HG03025 (cell line): ENCODE measurements at regions not wholly inside any gene's neighbourhood (a gene's known extent, or its start where the extent isn't known, plus 50 kb on each side); places are given as distances from the start of the nearest gene placed in this dataset.

Source experiments
- ATAC-seq: cut with Tn5 transposase; IDR thresholded peaks from one replicate; pipeline ENCODE4 v1.9.1; 2021; ENCODE audit warnings: mild to moderate bottlenecking, moderate library complexity; ENCODE audit not compliant: unreplicated experiment, low FRiP score

DNA sequence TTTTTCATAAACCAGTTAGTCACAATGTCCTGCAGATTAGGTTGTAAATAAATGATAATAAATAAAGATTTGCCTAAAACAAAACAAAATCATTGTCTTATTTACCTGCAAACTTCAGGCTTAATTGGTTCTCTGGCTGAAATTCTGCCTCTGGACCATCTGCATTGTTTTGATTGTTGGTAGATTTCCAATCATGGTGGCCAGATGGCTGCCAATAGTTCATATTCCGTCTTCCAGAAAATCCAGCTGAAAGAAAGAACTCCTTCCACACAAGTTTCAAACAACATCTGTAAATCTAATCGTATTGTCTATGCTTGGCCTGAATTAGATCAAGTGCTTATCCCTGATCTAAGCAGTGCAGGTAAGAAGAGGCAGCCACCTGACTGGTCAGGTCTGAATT lies 771.1 kb upstream of the ZEB2 start:
- ATAC-seq, result no peak

DNA sequence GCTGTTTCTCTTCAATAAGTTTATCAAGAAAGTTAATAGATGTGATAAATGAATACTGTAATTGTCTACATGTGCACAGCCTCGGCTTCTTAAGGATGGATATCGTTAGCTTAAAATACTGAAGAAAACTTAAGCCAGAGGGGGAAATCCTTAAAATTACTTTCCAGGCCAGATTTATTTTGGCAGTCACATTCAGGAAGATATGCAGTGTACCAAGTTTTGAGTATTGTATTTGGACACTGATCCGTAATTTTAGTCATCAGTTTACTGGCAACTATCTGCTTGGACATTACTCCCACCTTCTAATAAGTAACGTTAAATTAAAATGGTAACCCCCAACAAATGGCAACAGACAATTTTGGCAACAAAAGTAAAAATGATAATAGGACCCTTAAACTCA lies 770.0 kb upstream of the ZEB2 start:
- no peak for ATAC-seq

DNA sequence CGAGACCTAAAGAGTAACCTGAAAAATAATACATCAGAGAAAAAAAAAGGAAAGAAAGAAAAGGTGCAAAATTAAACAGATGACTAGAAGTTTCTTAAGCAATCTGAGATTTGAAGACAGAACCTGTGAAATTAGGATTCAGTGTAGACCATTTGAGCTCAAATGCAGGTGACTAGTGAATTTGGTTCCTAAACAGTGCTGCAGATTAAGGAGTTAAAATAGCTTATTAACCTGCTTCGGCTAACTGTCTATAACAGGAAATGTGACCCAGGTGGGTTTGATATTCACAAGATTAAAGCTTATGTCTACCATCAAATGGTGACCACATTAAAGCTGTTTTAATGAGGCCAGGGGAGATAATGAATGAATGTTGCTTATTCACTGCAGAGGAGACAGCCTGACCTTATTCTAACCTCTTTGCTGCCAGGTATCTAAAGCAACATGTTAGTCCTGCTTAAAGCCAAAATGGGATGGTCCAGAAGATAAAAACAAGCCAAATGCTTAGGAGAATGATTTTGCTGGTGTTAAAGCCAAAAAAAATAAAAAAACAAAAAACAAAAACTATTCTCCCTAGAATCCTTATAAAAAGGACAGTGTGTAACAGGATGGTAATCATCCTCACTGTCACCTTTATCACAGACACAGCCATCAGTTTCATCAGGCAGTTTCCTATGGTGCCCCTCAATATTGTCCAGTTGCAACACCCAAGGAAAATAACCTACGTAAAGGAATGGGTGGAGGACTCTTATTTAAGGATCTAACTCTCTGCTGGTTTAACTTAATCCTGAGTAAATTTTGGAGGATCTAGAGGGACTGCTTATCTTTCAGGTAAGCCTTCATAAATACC lies 769.0 kb upstream of the ZEB2 start:
- no peak for ATAC-seq

DNA sequence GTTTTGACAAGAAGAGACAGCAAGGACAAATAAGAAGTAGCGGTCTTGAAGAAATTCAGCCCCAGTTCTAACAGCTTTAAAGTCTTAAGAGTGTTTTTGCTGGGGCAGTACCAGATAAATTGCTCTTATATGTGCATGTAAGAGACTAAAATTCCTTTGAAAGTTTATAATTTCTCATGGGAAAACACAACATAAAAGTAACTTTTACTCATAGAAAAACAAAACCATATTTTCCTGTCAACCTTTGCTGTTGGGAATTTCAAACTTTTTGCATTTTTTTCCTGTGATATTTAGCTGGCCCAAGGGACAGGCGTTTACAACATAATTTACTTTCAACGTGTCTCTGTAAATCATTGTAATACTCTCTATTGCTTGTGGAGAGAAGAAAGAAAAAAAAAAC lies 767.8 kb upstream of the ZEB2 start:
- ATAC-seq, result no peak

DNA sequence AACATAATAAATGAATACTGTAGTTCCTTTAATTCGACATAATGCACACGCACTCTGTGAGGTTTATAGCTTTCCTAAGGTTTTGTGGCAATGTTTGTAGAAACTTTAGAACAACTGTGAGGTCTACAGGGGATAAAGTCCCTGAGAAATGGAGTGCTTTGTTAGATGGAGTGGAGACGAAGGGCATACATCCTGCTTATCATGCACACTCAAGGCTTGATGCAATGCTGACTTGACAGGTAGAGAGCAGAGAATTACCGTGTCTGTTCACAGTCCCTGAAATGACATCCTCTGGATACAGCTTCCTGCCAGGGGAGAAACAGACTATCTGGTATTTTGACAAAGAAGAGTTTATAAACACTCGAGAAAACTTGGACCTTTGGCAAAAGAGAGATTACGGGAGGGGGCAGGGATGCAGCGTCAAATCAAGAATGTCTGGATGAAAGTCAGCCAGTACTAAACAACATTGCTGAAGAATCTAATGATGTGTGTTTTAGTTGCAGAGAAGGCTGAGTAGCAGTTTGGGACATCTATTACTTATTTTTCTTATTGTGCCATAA lies 766.9 kb upstream of the ZEB2 start:
- no peak for ATAC-seq

DNA sequence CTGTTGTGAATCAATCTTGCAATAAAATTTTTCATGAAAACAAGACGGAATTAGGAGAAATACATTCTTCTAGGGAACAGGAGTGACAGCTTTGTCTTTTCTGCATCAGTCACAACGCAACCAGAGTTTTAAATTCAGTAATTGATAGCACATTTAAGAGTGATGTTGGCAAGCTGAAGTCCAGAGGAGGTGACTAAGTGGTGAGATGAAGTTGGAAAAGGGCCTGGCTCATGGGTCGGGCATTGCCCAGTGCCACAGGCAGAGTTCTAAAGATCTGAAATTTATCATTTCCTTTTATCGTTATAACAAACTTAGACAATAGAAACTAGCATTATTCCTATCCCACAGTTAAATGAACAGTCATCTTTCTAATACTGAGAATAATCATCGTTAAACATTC lies 764.6 kb upstream of the ZEB2 start:
- ATAC-seq, result no peak

DNA sequence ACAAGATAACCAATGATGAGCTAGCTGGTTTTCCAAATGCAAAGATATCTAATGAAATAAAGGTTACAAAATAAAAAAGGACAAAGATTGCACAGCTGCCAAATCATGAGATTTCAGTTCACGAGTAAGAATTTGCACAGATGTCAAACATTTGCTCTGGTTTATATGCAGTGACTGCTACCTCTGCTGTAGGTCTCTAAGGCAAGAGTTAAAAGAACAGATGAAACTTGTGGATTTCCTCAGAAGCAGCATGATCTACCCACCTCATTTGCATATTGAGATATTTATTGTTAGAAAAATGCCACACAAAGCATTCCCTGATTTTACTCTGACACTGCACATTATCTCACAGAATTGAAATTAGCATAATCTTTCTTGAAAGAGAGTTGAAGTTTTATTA lies 763.2 kb upstream of the ZEB2 start:
- ATAC-seq, result no peak

DNA sequence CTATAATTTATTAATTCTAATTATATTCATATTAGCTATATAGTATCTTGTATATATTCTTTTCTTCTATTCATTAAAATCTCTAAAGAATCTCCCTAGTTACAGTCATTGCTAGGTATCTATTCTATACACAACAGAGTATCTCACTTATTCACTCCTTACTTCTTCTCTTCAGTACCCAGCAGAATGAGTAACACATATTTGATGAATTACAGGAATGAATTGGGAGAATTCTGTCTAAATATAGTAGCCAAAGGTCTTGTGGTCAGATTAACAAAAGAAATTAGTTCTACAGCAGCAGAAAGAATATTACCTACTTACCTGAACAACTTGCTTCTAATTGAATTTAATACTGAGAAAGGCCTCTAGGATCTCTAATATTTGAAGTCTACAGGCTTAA lies 758.0 kb upstream of the ZEB2 start:
- no peak for ATAC-seq

DNA sequence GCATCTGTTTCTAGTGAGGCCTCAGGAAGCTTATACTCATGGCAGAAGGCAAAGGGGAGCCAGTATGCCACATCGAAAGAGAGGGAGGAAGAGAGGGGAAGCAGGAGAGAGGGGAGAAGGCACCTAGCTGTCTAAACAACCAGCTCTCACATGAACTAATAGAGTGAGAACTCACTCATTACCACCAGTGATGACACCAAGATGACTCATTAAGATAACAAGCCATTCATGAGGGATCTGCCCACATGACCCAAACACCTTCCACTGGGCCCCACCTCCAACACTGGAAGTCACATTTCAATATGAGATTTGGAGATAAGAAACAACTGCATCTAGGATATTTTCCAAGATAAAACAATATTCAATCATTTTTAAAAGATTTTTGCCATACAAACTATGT lies 753.9 kb upstream of the ZEB2 start:
- ATAC-seq, result no peak

DNA sequence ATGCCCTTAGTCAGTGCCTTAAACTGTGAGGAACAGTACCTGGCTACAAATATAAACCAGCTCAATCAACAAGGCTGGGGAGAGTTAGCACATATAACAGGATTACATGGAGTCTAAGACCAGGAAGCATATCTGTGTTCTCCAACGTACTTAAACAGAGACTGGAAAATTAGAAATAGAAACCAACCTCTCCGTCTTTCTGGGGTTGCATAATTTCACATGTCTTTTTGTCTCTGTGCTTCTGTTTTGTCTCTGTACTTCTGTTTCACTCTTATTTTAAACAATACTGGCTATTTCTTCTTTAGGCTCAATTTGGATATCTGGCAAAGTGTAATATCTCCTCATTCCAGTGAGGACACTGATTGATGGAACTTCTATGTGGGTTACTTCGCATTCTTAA lies 749.0 kb upstream of the ZEB2 start:
- ATAC-seq, result no peak

DNA sequence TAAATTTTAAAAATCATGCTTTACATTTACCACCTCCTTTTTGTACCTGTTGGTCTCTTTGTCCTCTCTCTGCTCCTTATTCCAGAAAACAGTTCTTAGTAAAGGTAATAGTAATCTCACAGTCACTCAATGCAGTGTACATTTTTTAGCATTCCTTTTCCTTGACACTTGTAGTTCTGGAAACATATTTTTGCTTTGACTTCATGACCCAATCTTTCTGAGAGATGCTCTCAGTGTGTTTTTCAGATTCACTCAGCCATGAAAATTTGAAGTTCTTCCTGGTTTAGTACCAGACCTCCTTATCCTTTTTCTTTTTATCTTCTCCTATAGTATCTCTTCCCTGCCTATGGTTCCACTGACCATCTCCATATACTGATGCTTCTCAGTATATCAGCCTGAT lies 747.5 kb upstream of the ZEB2 start:
- ATAC-seq, result no peak

DNA sequence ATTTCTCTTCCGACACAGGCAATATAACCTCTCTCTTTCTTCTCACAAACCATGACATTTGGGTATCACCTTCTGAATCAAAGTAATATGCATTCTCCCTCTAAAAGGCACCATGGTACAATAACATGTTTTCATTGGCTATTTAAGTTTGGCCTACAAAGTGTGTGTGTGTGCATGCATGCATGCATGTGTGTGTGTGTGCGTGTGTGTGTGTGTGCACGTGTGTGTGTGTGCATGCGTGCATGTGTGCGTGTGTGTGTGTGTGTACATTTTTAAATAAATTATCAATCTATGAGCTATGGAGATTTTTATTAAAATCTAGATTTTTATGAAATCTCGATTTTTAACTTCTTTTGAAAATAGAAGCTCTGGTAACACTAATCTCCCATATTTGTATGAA lies 745.3 kb upstream of the ZEB2 start:
- ATAC-seq, result no peak

DNA sequence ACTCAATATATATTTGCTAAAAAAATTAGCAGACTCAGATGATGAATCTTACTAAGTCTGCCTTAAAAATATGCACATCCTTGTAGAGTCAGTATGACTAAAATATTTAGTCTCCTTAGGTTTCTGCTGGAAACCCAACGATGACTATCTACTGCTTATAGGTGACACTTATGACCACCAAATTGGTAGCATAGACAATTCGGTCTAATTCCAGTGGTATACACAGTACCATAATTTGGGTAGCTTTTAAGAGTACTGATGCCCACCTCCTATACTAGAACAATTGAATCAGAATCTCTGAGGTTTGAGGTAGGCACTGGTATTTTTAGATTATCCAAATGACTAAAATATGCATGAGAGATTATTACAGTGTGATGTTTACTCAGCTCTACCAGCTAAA lies 740.8 kb upstream of the ZEB2 start:
- no peak for ATAC-seq

DNA sequence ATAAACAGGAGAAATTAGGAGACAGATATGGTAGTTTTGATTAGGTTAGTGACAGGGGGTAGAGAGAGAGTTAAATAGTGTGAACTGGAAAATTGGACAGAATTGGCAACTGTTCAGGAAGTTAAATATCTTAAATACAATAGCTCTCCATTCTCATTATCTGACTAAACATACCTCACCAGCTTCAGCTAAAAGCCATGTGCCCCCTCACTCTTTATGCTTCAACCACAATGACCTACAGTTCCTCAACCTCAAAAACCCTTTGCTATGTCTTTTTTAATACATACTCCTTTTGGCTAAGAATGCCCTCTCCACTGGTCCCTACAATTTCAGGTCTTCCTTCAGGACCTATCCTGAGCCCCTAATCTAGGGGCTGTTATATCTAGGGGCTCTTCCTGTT lies 740.2 kb upstream of the ZEB2 start:
- no peak for ATAC-seq

DNA sequence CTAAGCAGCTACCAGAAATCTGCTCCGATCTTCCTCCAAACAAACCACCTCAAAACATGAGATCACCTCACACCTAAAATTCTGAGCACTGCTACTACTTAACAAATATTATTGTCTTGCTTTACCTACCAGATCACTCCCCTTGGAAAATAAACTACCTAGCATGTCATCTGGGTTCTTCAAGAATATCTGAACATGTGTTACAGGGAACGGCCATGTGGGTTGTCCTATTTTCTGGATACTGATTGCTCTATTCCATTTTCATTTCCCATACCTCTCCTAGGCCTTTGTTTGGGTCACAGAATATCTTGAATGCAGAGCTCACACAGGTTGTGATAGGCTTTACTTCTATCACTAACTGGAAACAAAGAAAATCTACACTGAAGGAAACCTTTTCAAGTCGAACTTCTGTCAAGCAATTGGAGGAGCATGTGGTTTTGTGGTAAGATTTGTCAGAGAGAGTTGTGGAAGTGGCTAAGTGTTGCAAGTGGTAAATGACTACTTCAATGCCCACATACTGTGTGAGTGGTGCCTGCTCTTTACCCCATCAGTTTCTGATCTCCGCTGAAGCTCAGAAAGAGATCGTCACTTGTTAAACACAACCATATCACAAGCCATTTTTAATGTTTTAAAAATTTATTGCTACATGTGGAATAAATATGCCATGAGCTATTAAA lies 739.1 kb upstream of the ZEB2 start:
- ATAC-seq, result no peak

DNA sequence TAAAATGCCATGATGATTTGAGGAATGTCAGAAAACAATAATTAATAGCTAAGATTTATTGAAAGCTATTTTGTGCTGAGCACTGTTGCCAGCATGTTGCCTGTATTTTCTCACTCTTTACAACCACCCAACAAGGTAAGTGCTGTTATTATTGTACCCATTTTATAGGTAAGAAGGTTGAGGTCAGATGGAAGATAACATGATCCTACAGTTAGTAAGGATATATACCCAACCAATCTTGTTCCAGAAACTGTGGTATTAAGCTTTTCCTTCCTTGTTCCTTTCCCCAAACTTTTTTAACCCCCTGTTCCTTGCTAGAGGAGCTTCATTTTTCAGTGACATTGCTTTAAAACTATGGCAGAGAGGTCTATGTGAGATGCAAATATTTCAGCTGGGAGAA lies 738.0 kb upstream of the ZEB2 start:
- ATAC-seq, result no peak

DNA sequence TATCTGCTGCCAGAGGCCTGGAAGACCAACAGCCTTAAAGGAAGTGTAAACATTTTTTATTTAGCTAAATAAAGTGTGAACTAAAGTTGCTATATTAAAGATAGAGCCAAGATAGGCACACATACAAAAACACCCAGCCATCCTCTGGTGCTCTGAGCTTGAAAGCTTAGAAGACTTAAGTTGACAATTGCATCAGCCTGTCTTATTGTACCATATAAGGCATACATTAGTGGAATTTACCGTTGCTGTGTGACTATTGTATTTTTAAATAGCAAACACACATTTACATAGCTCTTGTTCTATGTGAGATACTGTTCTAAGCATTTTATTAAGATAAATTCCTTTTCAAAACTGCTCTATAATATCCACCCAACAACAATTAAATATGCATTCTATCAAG lies 736.6 kb upstream of the ZEB2 start:
- ATAC-seq, result no peak

DNA sequence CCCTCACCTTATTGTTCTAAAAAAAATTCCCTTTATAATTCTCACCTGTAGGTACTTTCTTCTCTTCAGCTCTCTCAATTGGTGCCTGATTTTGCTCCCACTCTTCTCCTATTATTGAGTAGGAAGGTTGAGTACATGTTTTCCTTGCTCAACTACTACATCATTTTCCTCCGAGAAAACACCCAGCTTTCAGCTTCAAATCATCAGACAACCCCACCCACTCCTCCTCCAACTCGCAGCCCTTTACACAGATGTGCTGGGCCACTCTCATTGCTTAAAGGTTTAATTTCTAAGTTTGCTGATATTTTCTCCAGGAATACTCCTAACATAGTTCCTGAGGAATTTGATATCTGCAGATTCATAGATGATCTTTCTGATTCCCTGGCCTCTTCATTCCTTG lies 734.4 kb upstream of the ZEB2 start:
- no peak for ATAC-seq

DNA sequence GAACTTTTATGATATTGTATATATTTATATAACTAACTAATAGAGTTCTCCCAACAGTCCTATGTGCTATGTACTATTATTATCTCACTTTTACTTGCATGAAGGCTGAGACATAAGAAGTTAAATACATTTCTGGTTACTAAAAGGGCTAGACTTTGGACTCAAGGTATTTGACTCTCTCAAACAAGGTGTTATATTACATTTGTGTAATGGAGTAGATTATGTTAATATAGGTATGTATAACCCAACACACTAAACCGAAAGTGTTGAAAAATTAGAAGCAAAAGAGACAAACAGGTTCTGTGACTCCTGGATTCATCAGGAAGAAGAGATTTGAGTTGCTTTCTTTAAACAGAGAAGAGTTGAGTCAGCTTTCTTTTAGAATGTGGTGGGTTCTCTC lies 733.6 kb upstream of the ZEB2 start:
- no peak for ATAC-seq

DNA sequence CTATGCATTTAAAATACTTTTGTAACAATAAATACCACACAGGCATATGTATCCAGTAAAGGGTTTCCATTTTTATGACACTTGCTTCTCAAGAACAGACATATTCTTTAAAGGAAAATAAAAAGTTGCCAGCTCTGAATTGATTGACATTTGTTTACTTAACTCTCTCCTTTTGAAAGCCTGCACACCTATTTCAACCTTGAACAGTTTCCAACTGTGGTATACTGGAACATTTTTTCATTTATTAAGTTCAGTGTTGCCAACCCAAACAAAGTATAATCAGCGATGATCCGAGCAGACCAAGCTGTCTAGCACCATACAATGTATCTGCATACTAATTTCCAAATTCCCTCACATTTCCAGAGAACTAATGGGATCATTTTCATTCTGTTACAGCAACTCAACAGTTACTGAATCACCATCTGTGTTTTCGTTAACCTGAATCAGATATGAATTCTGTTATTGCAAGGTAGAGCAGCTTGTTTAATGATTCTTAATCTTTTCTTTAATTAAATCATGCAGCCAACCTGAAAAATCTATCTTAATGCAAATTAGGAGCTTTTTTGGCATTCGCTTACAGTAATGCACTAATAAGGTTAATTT lies 725.5 kb upstream of the ZEB2 start:
- no peak for ATAC-seq

DNA sequence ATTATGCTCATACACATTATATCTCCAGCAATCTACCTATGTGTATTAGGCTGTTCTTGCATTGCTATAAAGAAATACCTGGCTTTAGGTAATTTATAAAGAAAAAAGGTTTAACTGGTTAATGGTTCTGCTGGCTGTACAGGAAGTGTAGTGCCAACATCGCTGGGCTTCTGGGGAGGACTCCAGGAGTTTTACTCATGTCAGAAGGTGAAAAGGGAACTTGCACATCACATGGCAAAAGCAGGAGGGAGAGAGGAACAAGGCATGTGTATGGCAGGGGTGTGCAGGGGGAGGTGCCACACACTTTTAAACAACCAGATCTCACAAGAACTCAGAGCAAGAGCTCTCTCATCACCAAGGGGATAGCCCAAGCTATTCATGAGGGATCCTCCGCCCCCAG lies 715.4 kb upstream of the ZEB2 start:
- ATAC-seq, result no peak

DNA sequence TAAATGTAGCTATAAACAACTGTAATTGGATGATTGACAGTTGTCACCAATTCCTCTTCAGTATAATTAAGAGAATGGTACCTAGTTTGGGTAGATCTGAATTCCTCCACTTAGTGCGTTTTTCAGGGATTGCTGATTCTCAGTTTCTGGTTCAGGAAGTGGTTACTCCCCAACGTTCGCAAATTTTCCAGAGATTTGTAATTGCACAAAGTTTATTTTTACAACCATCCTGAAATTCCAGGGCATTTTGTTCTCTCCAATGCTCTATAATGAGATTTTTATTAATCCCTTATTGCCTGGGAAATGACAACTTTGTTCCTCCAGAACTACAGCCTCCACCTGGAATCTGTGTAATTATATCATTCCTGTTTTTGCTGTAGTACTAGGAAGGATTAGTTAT lies 710.6 kb upstream of the ZEB2 start:
- no peak for ATAC-seq
